ENCODE measurements at regions not wholly inside any gene's neighbourhood (a gene's known extent, or its start where the extent isn't known, plus 50 kb on each side); places are given as distances from the start of the nearest gene placed in this dataset.

GRCh38 chr5:56454219-56454862 lies 221.2 kb upstream of the ANKRD55 start:
- DNase-seq, result peak; percentile 36

GRCh38 chr5:56451742-56452141 lies 218.6 kb upstream of the ANKRD55 start:
- DNase-seq, result no peak

GRCh38 chr5:56450766-56451165 lies 217.6 kb upstream of the ANKRD55 start:
- DNase-seq, result no peak

- no peak for DNase-seq
Measured at GRCh38 chr5:56449071-56449640, 216.0 kb upstream of the ANKRD55 start.

GRCh38 chr5:56447656-56448055 lies 214.5 kb upstream of the ANKRD55 start:
- no peak for DNase-seq

GRCh38 chr5:56447232-56447631 lies 214.1 kb upstream of the ANKRD55 start:
- DNase-seq, result no peak

- no peak for DNase-seq
Measured at GRCh38 chr5:56446728-56447127, 213.6 kb upstream of the ANKRD55 start.

- no peak for DNase-seq
Measured at GRCh38 chr5:56443826-56444225, 210.7 kb upstream of the ANKRD55 start.

GRCh38 chr5:56440871-56441740 lies 208.0 kb upstream of the ANKRD55 start:
- DNase-seq, result peak; percentile 35

- no peak for DNase-seq
Measured at GRCh38 chr5:56434986-56435385, 201.9 kb upstream of the ANKRD55 start.

- DNase-seq, result no peak
Measured at GRCh38 chr5:56433039-56433617, 200.0 kb upstream of the ANKRD55 start.

GRCh38 chr5:56432321-56432720 lies 199.2 kb upstream of the ANKRD55 start:
- no peak for DNase-seq

GRCh38 chr5:56430422-56430821 lies 197.3 kb upstream of the ANKRD55 start:
- DNase-seq, result no peak

GRCh38 chr5:56429110-56429561 lies 196.0 kb upstream of the ANKRD55 start:
- DNase-seq, result peak; percentile 23

GRCh38 chr5:56426693-56427092 lies 193.6 kb upstream of the ANKRD55 start:
- DNase-seq, result no peak

- no peak for DNase-seq
Measured at GRCh38 chr5:56422076-56422762, 189.1 kb upstream of the ANKRD55 start.

GRCh38 chr5:56421246-56422075 lies 188.3 kb upstream of the ANKRD55 start:
- no peak for DNase-seq

- DNase-seq, result no peak
Measured at GRCh38 chr5:56420323-56420722, 187.2 kb upstream of the ANKRD55 start.

- DNase-seq, result no peak
Measured at GRCh38 chr5:56419667-56420066, 186.5 kb upstream of the ANKRD55 start.

- no peak for DNase-seq
Measured at GRCh38 chr5:56415356-56415765, 182.2 kb upstream of the ANKRD55 start.

GRCh38 chr5:56414066-56414465 lies 180.9 kb upstream of the ANKRD55 start:
- no peak for DNase-seq

- DNase-seq, result no peak
Measured at GRCh38 chr5:56413546-56413945, 180.4 kb upstream of the ANKRD55 start.

All from NCI-H146 (cell line).